ENCODE measurements at regions not wholly inside any gene's neighbourhood (a gene's known extent, or its start where the extent isn't known, plus 50 kb on each side); places are given as distances from the start of the nearest gene placed in this dataset.
"Not testable (repeated sequence)": the region's sequence is repeated elsewhere in the genome, so short reads cannot be mapped to it uniquely, and the experiment has no call there.

DNA sequence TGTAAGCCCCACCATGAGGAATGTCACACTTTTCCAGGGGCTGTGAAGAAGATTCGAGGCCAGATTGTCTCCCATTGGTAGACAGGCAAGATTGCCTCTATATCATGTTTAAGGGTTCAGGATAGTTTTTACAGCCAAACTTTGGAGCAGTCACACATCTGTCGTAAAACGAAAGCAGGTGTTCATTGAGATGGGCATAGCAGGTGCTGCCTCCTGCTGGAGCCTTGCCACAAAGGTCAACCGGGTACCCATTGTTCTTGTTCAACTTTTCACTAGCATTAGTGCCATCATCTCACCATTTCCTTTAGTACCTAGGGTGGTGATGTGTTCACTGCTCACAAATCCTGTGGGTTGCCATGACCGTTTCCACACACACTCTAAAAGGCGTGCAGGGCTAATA lies 198.3 kb downstream of the HTR1B start:
- no peaks in the 10 kb centered on the region for H3K4me1 ChIP-seq (ENCODE audit: insufficient read depth)
- H3K36me3 ChIP-seq, result no peaks in the 10 kb centered on the region
- no peak overlapping the region for H3K27ac ChIP-seq
- H3K27me3 ChIP-seq, result no peaks in the 10 kb centered on the region
- H3K4me3 ChIP-seq, result no peak overlapping the region
- no peaks in the 10 kb centered on the region for H3K9me3 ChIP-seq
- intact Hi-C loops (cut with DNase I), result no loop called here
- no peak for DNase-seq
- WGBS, 3 donors, result 89 to 93% (median 89%) methylated on average over 6 of the region's 6 CpGs
- TF ChIP-seq POLR2A (IDR thresholded peaks at IDR 0.05), result no peak
- TF ChIP-seq, protein P1, sequence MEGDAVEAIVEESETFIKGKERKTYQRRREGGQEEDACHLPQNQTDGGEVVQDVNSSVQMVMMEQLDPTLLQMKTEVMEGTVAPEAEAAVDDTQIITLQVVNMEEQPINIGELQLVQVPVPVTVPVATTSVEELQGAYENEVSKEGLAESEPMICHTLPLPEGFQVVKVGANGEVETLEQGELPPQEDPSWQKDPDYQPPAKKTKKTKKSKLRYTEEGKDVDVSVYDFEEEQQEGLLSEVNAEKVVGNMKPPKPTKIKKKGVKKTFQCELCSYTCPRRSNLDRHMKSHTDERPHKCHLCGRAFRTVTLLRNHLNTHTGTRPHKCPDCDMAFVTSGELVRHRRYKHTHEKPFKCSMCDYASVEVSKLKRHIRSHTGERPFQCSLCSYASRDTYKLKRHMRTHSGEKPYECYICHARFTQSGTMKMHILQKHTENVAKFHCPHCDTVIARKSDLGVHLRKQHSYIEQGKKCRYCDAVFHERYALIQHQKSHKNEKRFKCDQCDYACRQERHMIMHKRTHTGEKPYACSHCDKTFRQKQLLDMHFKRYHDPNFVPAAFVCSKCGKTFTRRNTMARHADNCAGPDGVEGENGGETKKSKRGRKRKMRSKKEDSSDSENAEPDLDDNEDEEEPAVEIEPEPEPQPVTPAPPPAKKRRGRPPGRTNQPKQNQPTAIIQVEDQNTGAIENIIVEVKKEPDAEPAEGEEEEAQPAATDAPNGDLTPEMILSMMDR (IDR thresholded peaks at IDR 0.05), result no peak
- no peak for TF ChIP-seq EP300 (IDR thresholded peaks at IDR 0.05)

DNA sequence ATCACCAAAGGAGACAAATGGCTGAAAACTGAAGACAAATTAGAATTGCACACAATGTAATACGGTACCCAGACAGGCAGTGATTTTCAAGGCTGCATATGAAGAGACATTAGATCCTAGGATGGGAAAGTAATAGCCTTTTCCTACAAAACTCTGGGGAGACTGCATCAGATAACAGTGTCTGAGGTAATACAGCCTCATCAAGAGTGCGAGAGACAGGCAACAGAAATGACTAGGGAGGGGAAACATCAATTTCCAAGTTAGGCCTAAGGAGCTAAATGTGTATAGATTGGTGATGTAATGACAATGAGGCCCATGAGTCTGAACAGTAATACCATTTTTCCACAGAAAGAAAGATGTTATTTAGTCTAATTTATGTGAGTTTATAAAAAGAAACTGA lies 200.3 kb downstream of the HTR1B start:
- Histone ChIP-seq H3K27ac (no peak overlapping the region), H3K27me3 (no peaks in the 10 kb centered on the region), H3K36me3 (no peaks in the 10 kb centered on the region), H3K4me1 (ENCODE audit: insufficient read depth) (no peaks in the 10 kb centered on the region), H3K4me3 (no peak overlapping the region), H3K9me3 (no peaks in the 10 kb centered on the region)
- WGBS, 3 donors, result 81 to 95% (median 91%) methylated on average over 2 of the region's 2 CpGs
- intact Hi-C loops (cut with DNase I), result no loop called here
- DNase-seq, result no peak
- TF ChIP-seq EP300 (IDR thresholded peaks at IDR 0.05) (no peak), POLR2A (IDR thresholded peaks at IDR 0.05) (no peak)
- TF ChIP-seq, protein P1 (IDR thresholded peaks at IDR 0.05), result no peak

GRCh38 chr6:77251801-77252200 lies 211.5 kb downstream of the HTR1B start:
- H3K36me3 ChIP-seq; DNase-seq; H3K27me3 ChIP-seq; H3K4me3 ChIP-seq; H3K4me1 ChIP-seq (ENCODE audit: insufficient read depth); H3K27ac ChIP-seq; H3K9me3 ChIP-seq; intact Hi-C loops (cut with DNase I): not testable (repeated sequence)
- WGBS, 3 donors, result 68 to 82% (median 76%) methylated on average over 7 of the region's 7 CpGs

DNA sequence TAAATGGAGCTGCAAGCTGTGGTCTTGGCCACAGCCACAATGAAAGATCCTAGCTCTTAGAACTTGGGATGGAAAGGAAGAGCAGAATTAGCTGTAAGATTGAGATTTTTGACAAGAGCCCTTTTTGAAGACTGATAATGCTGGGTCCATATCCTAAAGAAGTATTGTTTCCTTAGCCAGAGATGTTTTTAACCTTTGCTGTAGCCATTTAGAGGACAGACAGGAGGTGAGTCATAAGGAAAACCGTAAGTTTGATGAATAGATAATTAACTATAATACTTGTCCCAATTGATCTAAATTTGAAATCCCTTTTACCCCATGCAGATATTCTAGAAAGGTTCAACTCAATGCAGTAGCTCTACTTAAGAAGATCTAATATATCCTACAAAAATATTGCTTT lies 213.7 kb downstream of the HTR1B start:
- no peaks in the 10 kb centered on the region for H3K9me3 ChIP-seq
- H3K27ac ChIP-seq, result no peak overlapping the region
- DNase-seq, result no peak
- intact Hi-C loops (cut with DNase I), result no loop called here
- no peaks in the 10 kb centered on the region for H3K27me3 ChIP-seq
- no peaks in the 10 kb centered on the region for H3K4me1 ChIP-seq (ENCODE audit: insufficient read depth)
- no peak for TF ChIP-seq EP300 (IDR thresholded peaks at IDR 0.05)
- TF ChIP-seq POLR2A (IDR thresholded peaks at IDR 0.05), result no peak
- TF ChIP-seq, protein P1 (IDR thresholded peaks at IDR 0.05), result no peak
- no peaks in the 10 kb centered on the region for H3K36me3 ChIP-seq
- WGBS, 3 donors, result 86 to 94% (median 89%) methylated on average over 1 of the region's 1 CpG
- H3K4me3 ChIP-seq, result no peak overlapping the region

GRCh38 chr6:77245026-77245425 lies 218.3 kb downstream of the HTR1B start:
- Histone ChIP-seq H3K27ac (no peak overlapping the region), H3K9me3 (no peaks in the 10 kb centered on the region), H3K4me3 (no peak overlapping the region), H3K36me3 (no peaks in the 10 kb centered on the region), H3K4me1 (ENCODE audit: insufficient read depth) (no peaks in the 10 kb centered on the region), H3K27me3 (no peaks in the 10 kb centered on the region)
- WGBS, 3 donors, result 66 to 83% (median 74%) methylated on average over 2 of the region's 2 CpGs
- no peak for TF ChIP-seq POLR2A (IDR thresholded peaks at IDR 0.05)
- TF ChIP-seq, protein P1 (IDR thresholded peaks at IDR 0.05), result no peak
- TF ChIP-seq EP300 (IDR thresholded peaks at IDR 0.05), result no peak
- intact Hi-C loops (cut with DNase I), result no loop called here
- no peak for DNase-seq
